Epithelial cell of esophagus (primary cell): ENCODE measurements at regions not wholly inside any gene's neighbourhood (a gene's known extent, or its start where the extent isn't known, plus 50 kb on each side); places are given as distances from the start of the nearest gene placed in this dataset.

Experiments
- DNase-seq: peaks from one replicate; pipeline ENCODE4 v3.0.0; 2010; ENCODE audit warnings: low read depth
- H3K4me3 ChIP-seq: 2 replicates; pipeline ENCODE4 v1.5.1; 2011; ENCODE audit warnings: mild to moderate bottlenecking, low read length, control low read depth
- CTCF ChIP-seq: IDR thresholded peaks from 2 replicates; pipeline ENCODE4 v1.5.1; 2011; ENCODE audit warnings: low read depth, mild to moderate bottlenecking, low read length, control low read depth, inconsistent platforms; ENCODE audit not compliant: insufficient read depth; ENCODE audit errors: missing control alignments

- no peak overlapping the region for H3K4me3 ChIP-seq
- TF ChIP-seq CTCF = no peak
- no peak for DNase-seq
Observed at GRCh38 chr6:165983112-165984072, 184.3 kb downstream of the TBXT start.

- DNase-seq = no peak
- TF ChIP-seq CTCF = no peak
Observed at GRCh38 chr6:165978476-165978875, 189.2 kb downstream of the TBXT start.

GRCh38 chr6:165976684-165977083, 191.0 kb downstream of the TBXT start:
- no peak for DNase-seq
- TF ChIP-seq CTCF = no peak
- H3K4me3 ChIP-seq = no peak overlapping the region

More at GRCh38 chr6:165978476-165978875, 189.2 kb downstream of the TBXT start:
- no peak overlapping the region for H3K4me3 ChIP-seq

GRCh38 chr6:165974817-165975216, 192.8 kb downstream of the TBXT start:
- TF ChIP-seq CTCF = no peak
- DNase-seq = no peak
- H3K4me3 ChIP-seq = no peak overlapping the region

GRCh38 chr6:165973473-165973872, 194.2 kb downstream of the TBXT start:
- no peak for TF ChIP-seq CTCF
- DNase-seq = no peak
- no peak overlapping the region for H3K4me3 ChIP-seq

GRCh38 chr6:165972139-165972802, 195.4 kb downstream of the TBXT start:
- H3K4me3 ChIP-seq = no peak overlapping the region
- no peak for DNase-seq
- no peak for TF ChIP-seq CTCF
